Smooth muscle cell (in vitro differentiated cells): ENCODE measurements at regions not wholly inside any gene's neighbourhood (a gene's known extent, or its start where the extent isn't known, plus 50 kb on each side); places are given as distances from the start of the nearest gene placed in this dataset.

Source experiments
- DNase-seq: peaks from one replicate; lab custom pipeline; 2025; ENCODE audit not compliant: unreplicated experiment; lab: John Stamatoyannopoulos, UW
- H2AFZ ChIP-seq: fragments of 200-600 bp; sonication (generic); 2 replicates; pipeline ENCODE4 v1.6.0; 2016; ENCODE audit warnings: antibody characterized with exemption, low read depth, mild to moderate bottlenecking
- H3F3A ChIP-seq: fragments of 200-600 bp; sonication (generic); 2 replicates; pipeline ENCODE4 v1.6.0; 2017; ENCODE audit warnings: antibody characterized with exemption, low read depth
- H3K27ac ChIP-seq: fragments of 200-600 bp; sonication (generic); 2 replicates; pipeline ENCODE4 v1.5.1; 2016; ENCODE audit warnings: low read depth, mild to moderate bottlenecking
- H3K27me3 ChIP-seq: fragments of 200-600 bp; sonication (generic); 2 replicates; pipeline ENCODE4 v1.6.1; 2016; ENCODE audit warnings: low read depth, mild to moderate bottlenecking
- H3K36me3 ChIP-seq: fragments of 200-600 bp; sonication (generic); 2 replicates; pipeline ENCODE4 v1.5.1; 2016; ENCODE audit warnings: low read depth
- H3K4me1 ChIP-seq: fragments of 200-600 bp; sonication (generic); 2 replicates; pipeline ENCODE4 v1.5.1; 2016; ENCODE audit warnings: low read depth
- H3K4me2 ChIP-seq: fragments of 200-600 bp; sonication (generic); 2 replicates; pipeline ENCODE4 v1.6.0; 2016; ENCODE audit warnings: mild to moderate bottlenecking
- H3K4me3 ChIP-seq: fragments of 200-600 bp; sonication (generic); 2 replicates; pipeline ENCODE4 v1.5.1; 2016; ENCODE audit warnings: mild to moderate bottlenecking
- H3K79me2 ChIP-seq: fragments of 200-600 bp; sonication (generic); 2 replicates; pipeline ENCODE4 v1.6.0; 2016; ENCODE audit warnings: low read depth, mild to moderate bottlenecking
- H3K9ac ChIP-seq: fragments of 200-600 bp; sonication (generic); 2 replicates; pipeline ENCODE4 v1.6.0; 2016; ENCODE audit warnings: low read depth
- H3K9me3 ChIP-seq: fragments of 200-600 bp; sonication (generic); replicated peaks from 2 replicates; pipeline ENCODE4 v1.5.1; 2016; ENCODE audit warnings: low read depth
- H4K20me1 ChIP-seq: fragments of 200-600 bp; sonication (generic); 2 replicates; pipeline ENCODE4 v1.6.0; 2016; ENCODE audit warnings: low read depth
- WGBS: methylation state at CpG from one replicate; pipeline ENCODE4 v1.1.7; 2016; ENCODE audit warnings: low lambda C conversion rate; 5-methylcytosine and 5-hydroxymethylcytosine counted together
- TF ChIP-seq, protein P1 (sequence below): fragments of 200-600 bp; sonication (generic); IDR thresholded peaks from 2 replicates; pipeline ENCODE4 v1.5.1; 2017; ENCODE audit warnings: borderline replicate concordance, mild to moderate bottlenecking, antibody characterized with exemption; ENCODE audit not compliant: insufficient read depth, poor library complexity, severe bottlenecking

GRCh38 chr13:71309905-71310304, 557.1 kb downstream of the DACH1 start:
- Histone ChIP-seq H2AFZ (no peak overlapping the region), H3K79me2 (no peaks in the 10 kb centered on the region), H3K27ac (no peak overlapping the region), H3K36me3 (no peaks in the 10 kb centered on the region), H3K4me2 (no peak overlapping the region), H3K27me3 (no peaks in the 10 kb centered on the region), H3F3A (no peaks in the 10 kb centered on the region), H3K9me3 (no peaks in the 10 kb centered on the region), H3K4me3 (no peak overlapping the region), H4K20me1 (no peaks in the 10 kb centered on the region), H3K4me1 (no peaks in the 10 kb centered on the region), H3K9ac (no peak overlapping the region)
- WGBS: 92% methylated on average over 4 of the region's 4 CpGs
- DNase-seq: no peak
- TF ChIP-seq, protein P1, sequence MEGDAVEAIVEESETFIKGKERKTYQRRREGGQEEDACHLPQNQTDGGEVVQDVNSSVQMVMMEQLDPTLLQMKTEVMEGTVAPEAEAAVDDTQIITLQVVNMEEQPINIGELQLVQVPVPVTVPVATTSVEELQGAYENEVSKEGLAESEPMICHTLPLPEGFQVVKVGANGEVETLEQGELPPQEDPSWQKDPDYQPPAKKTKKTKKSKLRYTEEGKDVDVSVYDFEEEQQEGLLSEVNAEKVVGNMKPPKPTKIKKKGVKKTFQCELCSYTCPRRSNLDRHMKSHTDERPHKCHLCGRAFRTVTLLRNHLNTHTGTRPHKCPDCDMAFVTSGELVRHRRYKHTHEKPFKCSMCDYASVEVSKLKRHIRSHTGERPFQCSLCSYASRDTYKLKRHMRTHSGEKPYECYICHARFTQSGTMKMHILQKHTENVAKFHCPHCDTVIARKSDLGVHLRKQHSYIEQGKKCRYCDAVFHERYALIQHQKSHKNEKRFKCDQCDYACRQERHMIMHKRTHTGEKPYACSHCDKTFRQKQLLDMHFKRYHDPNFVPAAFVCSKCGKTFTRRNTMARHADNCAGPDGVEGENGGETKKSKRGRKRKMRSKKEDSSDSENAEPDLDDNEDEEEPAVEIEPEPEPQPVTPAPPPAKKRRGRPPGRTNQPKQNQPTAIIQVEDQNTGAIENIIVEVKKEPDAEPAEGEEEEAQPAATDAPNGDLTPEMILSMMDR: no peak

- Histone ChIP-seq H3K4me3 (no peak overlapping the region), H3K79me2 (no peaks in the 10 kb centered on the region), H3K36me3 (no peaks in the 10 kb centered on the region), H3F3A (no peaks in the 10 kb centered on the region), H3K9me3 (no peaks in the 10 kb centered on the region), H4K20me1 (no peaks in the 10 kb centered on the region), H3K4me1 (no peaks in the 10 kb centered on the region), H3K4me2 (no peak overlapping the region), H3K27ac (no peak overlapping the region), H3K9ac (no peak overlapping the region), H3K27me3 (no peaks in the 10 kb centered on the region), H2AFZ (peak overlapping the region; percentile 48)
- WGBS: 56% methylated on average over 1 of the region's 1 CpG
- no peak for DNase-seq
- TF ChIP-seq, protein P1: no peak
These were observed 560.2 kb downstream of the DACH1 start for GRCh38 chr13:71306821-71307220.

GRCh38 chr13:71304861-71305260, 562.1 kb downstream of the DACH1 start:
- H3K79me2 ChIP-seq: no peaks in the 10 kb centered on the region
- WGBS: 90% methylated on average over 3 of the region's 3 CpGs
- no peaks in the 10 kb centered on the region for H3F3A ChIP-seq
- no peaks in the 10 kb centered on the region for H3K27me3 ChIP-seq
- no peaks in the 10 kb centered on the region for H3K4me1 ChIP-seq
- H3K36me3 ChIP-seq: no peaks in the 10 kb centered on the region
- H3K9me3 ChIP-seq: no peaks in the 10 kb centered on the region
- H3K27ac ChIP-seq: no peak overlapping the region
- no peak overlapping the region for H2AFZ ChIP-seq
- no peak overlapping the region for H3K4me3 ChIP-seq
- no peaks in the 10 kb centered on the region for H4K20me1 ChIP-seq
- no peak overlapping the region for H3K9ac ChIP-seq
- TF ChIP-seq, protein P1: no peak
- no peak for DNase-seq
- H3K4me2 ChIP-seq: no peak overlapping the region

DNA sequence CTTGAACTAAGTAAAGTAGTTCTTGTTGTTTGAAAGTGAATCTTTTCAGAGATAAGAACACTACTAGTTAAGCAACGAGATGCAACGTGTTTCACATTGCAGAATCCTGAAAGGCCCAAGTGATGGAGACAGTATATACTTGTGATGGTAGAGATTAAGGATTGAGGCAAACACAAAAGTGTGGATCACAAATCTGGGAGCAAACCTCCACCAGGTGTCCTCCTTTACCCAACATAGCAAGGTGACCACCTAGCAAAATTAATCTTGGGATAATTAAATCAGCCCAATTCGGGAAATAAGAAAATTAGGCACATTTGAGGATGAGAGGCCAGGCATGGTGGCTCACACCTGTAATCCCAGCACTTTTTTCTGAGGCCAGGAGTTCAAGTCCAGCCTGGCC, 563.9 kb downstream of the DACH1 start:
- H3K9me3 ChIP-seq: no peaks in the 10 kb centered on the region
- no peak overlapping the region for H3K4me2 ChIP-seq
- WGBS: 82% methylated on average over 3 of the region's 3 CpGs
- no peak overlapping the region for H3K27ac ChIP-seq
- no peaks in the 10 kb centered on the region for H3K79me2 ChIP-seq
- H3F3A ChIP-seq: no peaks in the 10 kb centered on the region
- TF ChIP-seq, protein P1: no peak
- H3K36me3 ChIP-seq: no peaks in the 10 kb centered on the region
- H4K20me1 ChIP-seq: no peaks in the 10 kb centered on the region
- DNase-seq: no peak
- no peak overlapping the region for H3K4me3 ChIP-seq
- H2AFZ ChIP-seq: no peak overlapping the region
- no peak overlapping the region for H3K9ac ChIP-seq
- no peaks in the 10 kb centered on the region for H3K4me1 ChIP-seq
- no peaks in the 10 kb centered on the region for H3K27me3 ChIP-seq
